ENCODE measurements at regions not wholly inside any gene's neighbourhood (a gene's known extent, or its start where the extent isn't known, plus 50 kb on each side); places are given as distances from the start of the nearest gene placed in this dataset.

GRCh38 chrX:10393899-10394298 lies 226.5 kb downstream of the MID1 start:
- no peak for DNase-seq

GRCh38 chrX:10395179-10395578 lies 225.2 kb downstream of the MID1 start:
- DNase-seq, result no peak
